Thoracic aorta (tissue), 2 donors: ENCODE measurements at regions not wholly inside any gene's neighbourhood (a gene's known extent, or its start where the extent isn't known, plus 50 kb on each side); places are given as distances from the start of the nearest gene placed in this dataset.

Source experiments
- ATAC-seq: fragments of 150-250 bp; one replicate; pipeline ENCODE4 v1.8.0; 2017; ENCODE audit warnings: low read depth; ENCODE audit not compliant: insufficient number of reproducible peaks, low FRiP score
- DNase-seq: peaks from one replicate; pipeline ENCODE4 v3.0.0-alpha.2; 2020; ENCODE audit warnings: low spot score
- H3K27ac ChIP-seq, 2 donors: fragments of 200-600 bp; sonication (generic); 1 replicate in 1 of 2; 2 replicates in 1 of 2; pipeline ENCODE4 v1.5.1; 2016; ENCODE audit warnings: mild to moderate bottlenecking in 2 of 2, moderate library complexity in 2 of 2
- H3K27me3 ChIP-seq: fragments of 200-600 bp; sonication (generic); replicated peaks from 2 replicates; pipeline ENCODE4 v1.6.0; 2016; ENCODE audit warnings: mild to moderate bottlenecking; ENCODE audit not compliant: insufficient read depth
- H3K36me3 ChIP-seq: fragments of 200-600 bp; sonication (generic); one replicate; pipeline ENCODE4 v1.5.1; 2016
- H3K4me1 ChIP-seq, 2 donors: fragments of 200-600 bp; sonication (generic); 1 replicate in 1 of 2; 2 replicates in 1 of 2; pipeline versions ENCODE4 v1.5.1 to v1.6.0; 2016; ENCODE audit warnings: low read depth in 2 of 2, mild to moderate bottlenecking in 1 of 2; ENCODE audit not compliant: control insufficient read depth in 1 of 2
- H3K4me3 ChIP-seq: fragments of 200-600 bp; sonication (generic); 2 replicates; pipeline ENCODE4 v1.5.1; 2016; ENCODE audit warnings: mild to moderate bottlenecking
- H3K9me3 ChIP-seq: fragments of 200-600 bp; sonication (generic); 2 replicates; pipeline ENCODE4 v1.5.1; 2016
- TF ChIP-seq, protein P1 (sequence below): fragments of 200-600 bp; sonication (generic); IDR thresholded peaks from one replicate; pipeline ENCODE4 v1.5.1; 2019; ENCODE audit warnings: antibody characterized with exemption

DNA sequence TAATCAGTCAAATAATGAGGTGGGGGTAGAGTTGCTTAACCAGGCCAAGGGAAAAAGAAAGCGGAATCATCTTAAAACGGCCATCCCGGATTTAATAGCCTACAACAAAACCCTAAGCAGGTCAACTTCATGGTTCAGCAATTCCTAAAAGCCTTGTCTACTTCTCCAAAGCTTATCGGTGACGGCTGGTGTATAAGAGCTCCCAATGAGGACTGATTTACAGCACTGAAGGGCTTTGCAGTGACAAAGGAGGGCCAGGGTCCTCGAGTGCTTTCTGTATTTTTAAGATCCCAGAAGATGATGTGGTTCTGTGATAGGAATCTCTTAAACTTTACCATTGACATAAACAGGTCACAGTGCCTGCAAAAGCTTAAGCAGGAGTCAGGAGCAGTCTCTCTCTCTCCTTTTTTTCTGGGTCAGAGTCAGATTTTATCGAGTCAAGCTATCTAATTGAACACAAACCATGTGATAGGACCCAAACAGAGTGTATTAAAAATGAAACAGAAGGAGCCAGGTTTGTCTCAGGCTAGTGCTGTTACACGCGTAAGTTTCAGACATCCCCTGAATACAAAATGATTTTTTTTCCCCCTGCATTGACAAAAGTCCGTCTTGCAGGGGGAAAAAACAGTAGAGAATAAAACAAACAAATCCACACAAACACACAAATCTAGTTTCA, 663.6 kb upstream of the ZNF608 start:
- TF ChIP-seq, protein P1, sequence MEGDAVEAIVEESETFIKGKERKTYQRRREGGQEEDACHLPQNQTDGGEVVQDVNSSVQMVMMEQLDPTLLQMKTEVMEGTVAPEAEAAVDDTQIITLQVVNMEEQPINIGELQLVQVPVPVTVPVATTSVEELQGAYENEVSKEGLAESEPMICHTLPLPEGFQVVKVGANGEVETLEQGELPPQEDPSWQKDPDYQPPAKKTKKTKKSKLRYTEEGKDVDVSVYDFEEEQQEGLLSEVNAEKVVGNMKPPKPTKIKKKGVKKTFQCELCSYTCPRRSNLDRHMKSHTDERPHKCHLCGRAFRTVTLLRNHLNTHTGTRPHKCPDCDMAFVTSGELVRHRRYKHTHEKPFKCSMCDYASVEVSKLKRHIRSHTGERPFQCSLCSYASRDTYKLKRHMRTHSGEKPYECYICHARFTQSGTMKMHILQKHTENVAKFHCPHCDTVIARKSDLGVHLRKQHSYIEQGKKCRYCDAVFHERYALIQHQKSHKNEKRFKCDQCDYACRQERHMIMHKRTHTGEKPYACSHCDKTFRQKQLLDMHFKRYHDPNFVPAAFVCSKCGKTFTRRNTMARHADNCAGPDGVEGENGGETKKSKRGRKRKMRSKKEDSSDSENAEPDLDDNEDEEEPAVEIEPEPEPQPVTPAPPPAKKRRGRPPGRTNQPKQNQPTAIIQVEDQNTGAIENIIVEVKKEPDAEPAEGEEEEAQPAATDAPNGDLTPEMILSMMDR = no peak
- H3K27ac ChIP-seq = peak overlapping the region; percentile 57 to 74
- H3K4me1 ChIP-seq = peaks cover 28 to 50% of the 10 kb centered on the region in 2 donors
- DNase-seq (no peak), ATAC-seq (no peak)
- no peaks in the 10 kb centered on the region for H3K36me3 ChIP-seq
- no peaks in the 10 kb centered on the region for H3K27me3 ChIP-seq
- no peaks in the 10 kb centered on the region for H3K9me3 ChIP-seq
- no peak overlapping the region for H3K4me3 ChIP-seq

DNA sequence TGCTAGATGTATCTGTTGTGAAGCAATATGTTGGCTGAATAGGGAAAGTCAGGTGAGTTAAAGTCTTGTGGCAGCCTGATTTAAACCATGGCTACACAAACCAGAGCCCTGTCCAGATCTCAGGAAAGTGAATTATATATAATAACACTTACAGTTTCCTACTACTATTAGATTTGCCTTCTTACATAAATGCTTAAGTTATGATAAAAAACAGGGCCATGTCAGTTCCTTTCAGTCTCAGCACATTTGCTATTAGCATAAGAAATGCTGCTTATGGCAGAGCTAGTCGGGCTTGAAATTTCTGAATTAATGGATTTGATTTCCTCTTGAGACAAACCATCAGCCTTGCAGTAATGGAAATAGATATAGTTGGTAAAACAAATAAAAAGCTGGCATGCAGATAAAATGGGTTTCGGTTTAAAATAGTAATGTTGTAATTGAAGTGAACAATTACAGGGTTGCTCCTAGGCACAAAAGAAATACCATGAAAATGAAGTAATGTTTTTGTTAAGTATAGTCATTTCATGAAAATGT, 664.2 kb upstream of the ZNF608 start:
- TF ChIP-seq, protein P1 = no peak
- H3K4me1 ChIP-seq = peaks cover 28 to 50% of the 10 kb centered on the region in 2 donors
- ATAC-seq (no peak), DNase-seq (no peak)
- H3K4me3 ChIP-seq = peak overlapping the region; percentile 64
- peak overlapping the region; percentile 57 to 74 for H3K27ac ChIP-seq
- no peaks in the 10 kb centered on the region for H3K36me3 ChIP-seq
- no peaks in the 10 kb centered on the region for H3K27me3 ChIP-seq
- no peaks in the 10 kb centered on the region for H3K9me3 ChIP-seq

DNA sequence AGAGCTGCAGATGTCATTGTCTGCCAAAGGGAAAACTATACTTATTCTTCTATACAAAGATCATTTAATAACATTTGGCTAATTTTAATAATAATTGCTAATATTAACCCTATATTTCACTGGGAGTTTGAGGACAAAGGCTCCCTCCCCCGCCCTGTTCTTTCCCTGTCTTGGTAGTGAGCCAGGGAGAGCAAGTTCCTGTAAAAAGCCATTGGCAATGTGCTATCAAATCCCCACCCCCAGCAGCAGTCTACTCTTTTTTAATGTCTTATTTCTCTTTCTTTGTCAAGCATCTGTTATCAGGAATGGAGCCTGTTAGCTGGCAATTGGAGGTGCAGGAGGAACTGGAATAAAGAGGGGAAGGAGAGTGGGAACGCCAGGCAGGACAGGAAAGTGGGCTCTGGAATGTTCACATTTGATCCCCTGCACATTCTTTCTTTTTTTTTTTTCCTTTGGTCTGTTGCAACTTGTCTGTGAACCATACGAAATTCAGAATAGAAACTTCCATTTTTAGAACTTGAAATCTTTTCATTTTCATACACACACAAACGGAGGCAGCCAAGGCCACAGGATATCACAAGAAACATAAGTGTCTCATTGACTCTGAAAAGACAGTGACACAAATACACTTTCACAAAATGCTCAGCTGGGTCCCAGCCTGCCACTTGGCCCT, 664.8 kb upstream of the ZNF608 start:
- Histone ChIP-seq H3K36me3 (no peaks in the 10 kb centered on the region), H3K27ac (peak overlapping the region; percentile 57 to 74), H3K4me3 (peak overlapping the region; percentile 64), H3K9me3 (no peaks in the 10 kb centered on the region), H3K4me1 (peaks cover 28 to 50% of the 10 kb centered on the region in 2 donors), H3K27me3 (no peaks in the 10 kb centered on the region)
- no peak for DNase-seq
- TF ChIP-seq, protein P1 = no peak
- ATAC-seq = no peak

DNA sequence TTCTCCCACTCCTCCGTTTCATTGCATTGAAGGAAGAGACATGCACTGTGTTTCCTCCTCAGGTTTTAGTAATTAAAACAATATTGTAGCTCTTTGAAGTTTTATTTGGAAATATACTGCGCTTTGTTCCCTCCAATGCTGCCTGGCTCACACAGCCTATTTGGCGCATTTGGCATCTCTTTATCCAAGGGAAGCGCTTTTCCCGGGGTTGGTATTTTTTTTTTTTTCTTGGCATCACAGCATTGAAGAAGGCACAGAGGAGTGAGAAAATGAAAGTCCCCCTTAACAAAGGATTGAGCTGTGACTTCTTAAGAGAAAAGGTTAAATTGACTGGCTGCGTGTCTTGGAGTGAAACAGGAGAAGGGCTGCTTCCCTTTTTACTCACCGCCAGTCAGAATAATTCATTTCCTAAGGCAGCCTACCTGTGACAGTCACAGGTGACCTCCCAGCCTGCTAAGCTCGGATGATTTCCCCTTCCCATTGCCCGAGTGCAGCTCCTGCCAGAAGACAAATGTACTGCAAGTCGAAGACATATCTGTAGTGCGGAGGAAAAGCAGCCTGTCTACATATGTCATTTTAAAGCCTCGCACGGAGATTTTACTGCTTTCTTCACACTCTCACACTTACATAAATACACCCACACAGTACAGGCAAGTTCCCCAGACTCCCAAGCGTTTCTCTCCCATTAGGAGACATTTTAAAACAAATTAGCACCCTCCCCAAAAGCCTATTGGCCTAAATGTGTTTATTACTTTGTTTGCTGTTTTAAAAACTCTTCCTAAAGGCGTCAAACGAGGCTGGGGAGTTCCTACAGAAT, 665.5 kb upstream of the ZNF608 start:
- peak overlapping the region; percentile 64 for H3K4me3 ChIP-seq
- ATAC-seq = no peak

More for the DNA sequence above, 665.5 kb upstream of the ZNF608 start:
- H3K9me3 ChIP-seq = no peaks in the 10 kb centered on the region
- TF ChIP-seq, protein P1 = no peak
- DNase-seq = no peak
- no peaks in the 10 kb centered on the region for H3K27me3 ChIP-seq
- H3K36me3 ChIP-seq = no peaks in the 10 kb centered on the region
- peaks cover 28 to 50% of the 10 kb centered on the region in 2 donors for H3K4me1 ChIP-seq
- peak overlapping the region; percentile 57 to 74 for H3K27ac ChIP-seq
